Right renal cortex interstitium (tissue), 3 donors: ENCODE measurements at regions not wholly inside any gene's neighbourhood (a gene's known extent, or its start where the extent isn't known, plus 50 kb on each side); places are given as distances from the start of the nearest gene placed in this dataset.
"Not testable (repeated sequence)": the region's sequence is repeated elsewhere in the genome, so short reads cannot be mapped to it uniquely, and the experiment has no call there.

Source experiments
- DNase-seq, 3 donors: peaks; one replicate each; pipeline ENCODE4 v3.0.0-alpha.2; 2013; ENCODE audit warnings: low read depth in 3 of 3, low spot score in 2 of 3

DNA sequence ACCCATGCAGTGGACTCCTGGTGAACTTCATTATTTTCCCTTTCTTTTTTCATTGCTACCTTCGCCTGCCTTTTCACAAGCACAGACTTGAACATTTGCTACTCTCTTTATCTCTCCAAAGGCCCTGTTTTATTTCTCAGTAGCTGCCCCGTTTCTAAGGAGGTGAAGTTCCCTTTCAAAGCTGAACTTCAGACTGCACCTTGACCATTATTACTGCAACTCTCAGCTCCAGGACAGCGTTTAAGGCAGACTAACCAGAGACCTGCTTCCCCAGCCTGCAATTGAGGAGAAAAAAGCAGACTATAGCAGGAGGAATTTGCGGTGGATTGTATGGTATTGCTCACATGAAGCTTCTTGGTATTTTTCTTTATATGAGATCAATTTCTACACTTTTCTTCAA lies 460.7 kb downstream of the CBLN4 start:
- DNase-seq: no peak

- no peak for DNase-seq
Observed at GRCh38 chr20:55540486-55540885, 464.8 kb downstream of the CBLN4 start.

GRCh38 chr20:55540013-55540412 lies 465.3 kb downstream of the CBLN4 start:
- DNase-seq: no peak

DNA sequence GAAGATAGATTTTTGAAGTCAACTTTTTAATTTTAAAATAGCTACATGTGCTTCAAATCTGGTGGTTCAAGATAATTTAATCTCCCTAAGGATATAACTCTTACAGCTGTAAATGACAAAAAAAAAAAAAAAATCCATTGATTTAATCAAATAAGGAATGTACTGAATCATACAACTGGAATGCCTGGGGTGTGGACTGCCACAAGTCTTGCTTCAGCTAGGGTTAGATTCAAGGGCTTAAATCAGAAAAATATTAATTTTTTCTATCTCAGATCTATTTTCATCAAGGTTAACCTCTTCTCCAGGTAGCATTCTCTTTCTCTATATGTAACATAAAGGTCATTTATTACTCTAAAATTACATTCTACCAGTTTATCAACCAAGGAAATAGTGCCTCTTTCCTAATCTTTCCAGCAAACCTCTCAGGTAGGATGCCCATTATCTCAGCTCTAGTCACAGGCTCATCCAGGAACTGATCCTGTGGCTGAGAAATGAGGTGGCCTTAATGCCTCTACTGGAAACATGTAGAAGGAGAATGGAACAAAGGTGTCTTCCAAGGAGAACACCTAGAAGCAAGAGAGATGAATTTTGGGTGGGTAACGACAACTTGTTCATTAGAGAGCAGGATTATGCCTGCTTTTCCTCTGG lies 466.9 kb downstream of the CBLN4 start:
- no peak for DNase-seq

- DNase-seq: no peak
Observed at GRCh38 chr20:55535366-55535765, 470.0 kb downstream of the CBLN4 start.

- DNase-seq: no peak
Observed at GRCh38 chr20:55533632-55534031, 471.7 kb downstream of the CBLN4 start.

DNA sequence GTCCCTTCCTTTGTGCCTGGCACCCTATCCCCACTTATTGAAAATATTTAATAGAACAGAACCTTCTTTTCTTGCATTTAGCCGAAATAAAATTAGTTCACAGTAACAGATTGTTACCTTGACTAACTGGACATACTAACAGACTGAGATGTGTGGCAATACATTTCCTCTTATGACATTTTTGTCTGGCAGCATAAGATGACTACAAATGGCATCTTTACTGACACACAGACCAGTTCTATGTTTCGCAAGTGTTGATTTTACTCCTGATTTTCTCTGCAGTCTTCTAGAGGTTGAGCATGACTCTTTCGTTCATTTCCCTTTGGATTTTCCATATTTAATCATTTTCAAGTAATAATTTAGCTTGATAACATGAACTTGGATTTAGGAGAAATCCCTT lies 474.6 kb downstream of the CBLN4 start:
- DNase-seq: no peak

GRCh38 chr20:55528482-55528881 lies 476.8 kb downstream of the CBLN4 start:
- DNase-seq: no peak

DNA sequence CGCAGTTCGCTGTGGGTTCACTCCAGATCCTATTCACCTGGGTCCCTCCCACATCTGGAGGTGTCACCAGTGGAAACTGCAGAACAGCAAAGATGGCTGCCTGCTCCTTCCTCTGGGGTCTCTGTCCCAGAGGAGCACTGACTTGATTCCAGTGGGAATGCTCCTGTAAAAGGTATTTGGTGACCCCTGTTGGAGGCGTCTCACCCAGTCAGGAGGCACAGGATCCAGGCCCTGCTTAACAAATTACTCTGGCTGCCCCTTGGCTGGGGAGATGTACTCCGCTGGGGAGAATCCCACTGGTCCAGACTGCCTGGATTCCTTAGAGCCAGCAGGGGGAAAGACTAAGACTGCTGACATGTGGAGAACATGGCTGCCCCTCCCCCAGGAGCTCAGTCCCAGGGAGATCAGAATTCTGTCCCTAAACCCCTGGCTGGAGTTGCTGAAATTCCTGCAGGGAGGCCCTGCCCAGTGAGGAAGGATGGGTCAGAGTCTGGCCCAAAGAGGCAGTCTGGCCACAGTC lies 483.0 kb downstream of the CBLN4 start:
- no peak for DNase-seq

- DNase-seq: not testable (repeated sequence)
Observed at GRCh38 chr20:55517584-55517983, 487.7 kb downstream of the CBLN4 start.

DNA sequence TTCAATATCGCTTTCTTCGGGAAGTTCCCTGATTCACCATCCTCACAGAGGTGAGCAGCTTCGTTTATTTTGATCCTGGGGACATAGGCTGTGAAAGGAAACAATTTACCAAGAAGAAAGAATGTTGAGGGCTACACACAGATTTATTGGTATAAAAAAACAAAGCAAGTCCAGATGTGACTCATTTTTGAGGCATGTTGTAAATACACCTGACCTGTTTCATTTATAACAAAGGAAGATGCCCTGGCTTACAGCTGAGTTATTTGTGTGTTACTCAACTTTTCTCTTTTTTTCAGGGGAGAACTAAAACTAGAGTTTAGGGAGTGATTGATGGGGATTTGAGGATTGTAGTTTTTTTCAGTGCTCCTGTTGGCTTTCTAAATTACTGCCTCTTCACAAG lies 489.5 kb downstream of the CBLN4 start:
- DNase-seq: no peak

- no peak for DNase-seq
Observed at GRCh38 chr20:55514531-55514930, 490.8 kb downstream of the CBLN4 start.

GRCh38 chr20:55513954-55514353 lies 491.4 kb downstream of the CBLN4 start:
- DNase-seq: no peak

- DNase-seq: no peak
Observed at GRCh38 chr20:55500130-55500529, 505.2 kb downstream of the CBLN4 start.

DNA sequence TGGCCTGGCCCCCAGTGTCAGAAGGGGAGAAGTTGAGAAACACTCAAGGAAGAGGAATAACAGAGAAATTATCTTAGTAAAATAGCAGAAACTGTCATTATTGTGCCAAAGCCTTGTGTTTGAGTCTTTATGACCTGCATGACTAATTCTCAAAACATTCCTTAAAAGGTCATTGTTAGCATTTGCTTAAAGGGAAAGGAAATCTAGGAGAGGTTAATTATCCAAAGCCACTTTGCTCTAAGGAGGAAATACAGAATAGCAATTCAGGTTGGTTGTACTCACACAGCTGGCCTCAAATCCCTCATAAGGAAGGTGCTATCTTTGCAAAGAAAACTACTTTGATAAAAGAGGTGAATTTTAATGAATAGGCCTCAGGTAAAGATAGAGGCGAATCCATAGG lies 516.7 kb downstream of the CBLN4 start:
- DNase-seq: no peak

- DNase-seq: no peak
Observed at GRCh38 chr20:55478724-55479450, 526.4 kb downstream of the CBLN4 start.

DNA sequence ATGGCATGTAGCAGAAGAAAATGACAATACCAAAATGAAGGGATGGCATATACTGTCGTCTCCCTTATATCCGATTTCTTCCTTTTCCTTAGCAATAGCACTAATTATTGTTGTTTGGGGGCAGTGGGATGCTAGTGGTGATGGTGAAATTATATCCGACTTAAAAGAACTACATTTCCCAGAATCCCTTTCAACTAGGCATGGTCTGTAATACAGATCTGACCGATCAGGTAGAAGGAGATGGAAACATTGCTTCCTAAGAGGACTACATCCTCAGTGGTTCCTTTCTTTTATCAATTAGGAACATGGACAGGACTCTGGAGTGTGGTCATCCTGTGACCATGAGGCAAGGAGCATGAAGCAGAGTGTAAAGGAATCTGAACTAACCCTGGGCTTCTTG lies 532.6 kb downstream of the CBLN4 start:
- DNase-seq: no peak

- no peak for DNase-seq
Observed at GRCh38 chr20:55471052-55472006, 534.0 kb downstream of the CBLN4 start.

GRCh38 chr20:55469074-55469473 lies 536.2 kb downstream of the CBLN4 start:
- DNase-seq: no peak

GRCh38 chr20:55461519-55461918 lies 543.8 kb downstream of the CBLN4 start:
- no peak for DNase-seq

- no peak for DNase-seq
Observed at GRCh38 chr20:55456316-55456940, 548.9 kb downstream of the CBLN4 start.
